ENCODE measurements at regions not wholly inside any gene's neighbourhood (a gene's known extent, or its start where the extent isn't known, plus 50 kb on each side); places are given as distances from the start of the nearest gene placed in this dataset.

DNA sequence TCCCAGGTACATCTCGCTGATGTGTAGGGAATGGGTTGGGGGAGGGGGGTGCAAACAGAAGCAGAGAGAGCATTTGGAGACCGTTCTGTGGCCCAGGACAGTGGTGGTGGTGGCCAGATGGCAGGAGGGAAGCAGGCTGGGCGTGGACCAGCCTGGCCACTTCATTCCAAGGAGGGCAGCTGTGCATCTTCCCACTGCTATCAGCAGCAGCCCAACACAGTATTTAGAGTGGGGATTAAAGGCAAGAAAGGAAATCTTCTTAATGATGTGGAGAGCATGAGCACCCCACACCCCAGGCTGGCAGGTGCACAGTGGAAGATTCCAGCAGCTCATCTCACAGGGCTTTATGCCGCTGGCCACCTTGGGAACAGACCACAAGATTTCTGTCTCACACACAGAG lies 198.7 kb downstream of the NPHP4 start:
- TF ChIP-seq, protein P1, sequence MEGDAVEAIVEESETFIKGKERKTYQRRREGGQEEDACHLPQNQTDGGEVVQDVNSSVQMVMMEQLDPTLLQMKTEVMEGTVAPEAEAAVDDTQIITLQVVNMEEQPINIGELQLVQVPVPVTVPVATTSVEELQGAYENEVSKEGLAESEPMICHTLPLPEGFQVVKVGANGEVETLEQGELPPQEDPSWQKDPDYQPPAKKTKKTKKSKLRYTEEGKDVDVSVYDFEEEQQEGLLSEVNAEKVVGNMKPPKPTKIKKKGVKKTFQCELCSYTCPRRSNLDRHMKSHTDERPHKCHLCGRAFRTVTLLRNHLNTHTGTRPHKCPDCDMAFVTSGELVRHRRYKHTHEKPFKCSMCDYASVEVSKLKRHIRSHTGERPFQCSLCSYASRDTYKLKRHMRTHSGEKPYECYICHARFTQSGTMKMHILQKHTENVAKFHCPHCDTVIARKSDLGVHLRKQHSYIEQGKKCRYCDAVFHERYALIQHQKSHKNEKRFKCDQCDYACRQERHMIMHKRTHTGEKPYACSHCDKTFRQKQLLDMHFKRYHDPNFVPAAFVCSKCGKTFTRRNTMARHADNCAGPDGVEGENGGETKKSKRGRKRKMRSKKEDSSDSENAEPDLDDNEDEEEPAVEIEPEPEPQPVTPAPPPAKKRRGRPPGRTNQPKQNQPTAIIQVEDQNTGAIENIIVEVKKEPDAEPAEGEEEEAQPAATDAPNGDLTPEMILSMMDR (conservative IDR thresholded peaks at IDR 0.05 in 1 of 2, IDR thresholded peaks at IDR 0.05 in 1 of 2; ENCODE audit: low read depth in 1 of 2, low read length in 2 of 2): no peak
- no peak for TF ChIP-seq EZH2 (IDR thresholded peaks at IDR 0.05; ENCODE audit: low read length, missing control alignments)

All from fibroblast of lung (primary cell).